ENCODE measurements at regions not wholly inside any gene's neighbourhood (a gene's known extent, or its start where the extent isn't known, plus 50 kb on each side); places are given as distances from the start of the nearest gene placed in this dataset.

DNA sequence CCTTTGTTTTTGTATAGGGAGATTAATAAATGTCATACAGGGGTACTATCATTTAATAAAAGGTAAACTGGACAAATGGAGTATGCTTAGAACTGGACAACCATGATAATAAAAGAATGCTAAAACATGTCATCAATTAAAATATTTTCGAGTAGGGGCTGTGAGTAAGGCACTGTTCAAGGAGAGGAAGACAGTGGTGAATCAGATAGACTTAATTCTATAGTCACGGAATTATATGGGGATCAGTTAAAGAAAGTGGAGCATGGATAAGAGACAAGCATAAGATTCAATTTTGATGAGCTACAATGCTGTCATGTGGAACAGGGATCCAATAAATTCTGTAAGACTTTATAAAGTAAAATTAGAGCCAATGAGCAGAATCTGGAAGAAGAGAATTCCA, 104.5 kb downstream of the HMHB1 start:
- Mint-ChIP-seq H3K36me3 (ENCODE audit: insufficient read depth in 1 of 3, low read depth in 3 of 3) (no peaks in the 10 kb centered on the region), H3K27ac (no peak overlapping the region), H3K27me3 (ENCODE audit: low read depth) (no peaks in the 10 kb centered on the region), H3K4me3 (no peak overlapping the region), H3K4me1 (no peaks in the 10 kb centered on the region), H3K9me3 (no peaks in the 10 kb centered on the region)
- H3K4me1 ChIP-seq (ENCODE audit: insufficient read depth, low read length) = no peaks in the 10 kb centered on the region; the same call in 1 of the 2 replicates
- H3K79me1 ChIP-seq (ENCODE audit: insufficient read depth, low read depth, low read length, poor library complexity, severe bottlenecking) = no peaks in the 10 kb centered on the region
- H2BK15ac ChIP-seq (ENCODE audit: low read depth, low read length) = no peak overlapping the region
- no peak for TF ChIP-seq CTCF (conservative IDR thresholded peaks at IDR 0.05)
- H3K9ac ChIP-seq (ENCODE audit: extremely low read depth, insufficient read length, low read length) = no peak overlapping the region
- H3T11ph ChIP-seq (ENCODE audit: low read length) = no peak overlapping the region
- H4K20me1 ChIP-seq (ENCODE audit: control insufficient read depth, insufficient read depth, insufficient read length) = no peaks in the 10 kb centered on the region
- H3K18ac ChIP-seq (ENCODE audit: insufficient read length, low read depth, low read length) = no peak overlapping the region
- DNase-seq = no peak
- H2BK20ac ChIP-seq (ENCODE audit: low read depth, low read length, poor library complexity, severe bottlenecking) = no peak overlapping the region
- H3K27ac ChIP-seq (ENCODE audit: insufficient read length, low read depth, low read length) = no peak overlapping the region
- no peaks in the 10 kb centered on the region for H3K79me2 ChIP-seq (ENCODE audit: insufficient read depth, low read length)
- no peak overlapping the region for H2AFZ ChIP-seq (ENCODE audit: low read length)
- no CpG with 5 or more reads among the region's 2 CpGs for WGBS (ENCODE audit: extremely low coverage, insufficient read length, low lambda C conversion rate)
- H3K23me2 ChIP-seq (ENCODE audit: insufficient read length, low read depth, low read length, poor library complexity, severe bottlenecking) = no peaks in the 10 kb centered on the region
- H3K14ac ChIP-seq (ENCODE audit: insufficient read depth, low read length) = no peak overlapping the region
- no peak overlapping the region for H2BK120ac ChIP-seq (ENCODE audit: low read depth, low read length, poor library complexity, severe bottlenecking)
- H3K4me2 ChIP-seq (ENCODE audit: insufficient read depth, insufficient read length, low read length) = no peak overlapping the region
- H4K5ac ChIP-seq (ENCODE audit: insufficient read length, low read depth, low read length) = no peak overlapping the region
- no peaks in the 10 kb centered on the region for H3K9me3 ChIP-seq (ENCODE audit: control insufficient read depth, low read depth, low read length)
- no peaks in the 10 kb centered on the region for H3K27me3 ChIP-seq (ENCODE audit: insufficient read depth, low read length)
- no peak overlapping the region for H3K4ac ChIP-seq (ENCODE audit: low read depth, low read length)
- H3K23ac ChIP-seq (ENCODE audit: insufficient read length, low read depth, low read length) = no peak overlapping the region
- no peak overlapping the region for H4K91ac ChIP-seq (ENCODE audit: insufficient read length, low read depth, low read length)
- no peak overlapping the region for H4K8ac ChIP-seq (replicated peaks; ENCODE audit: insufficient read length, low read depth, low read length)
- H2AK5ac ChIP-seq (ENCODE audit: insufficient read length, low read length) = no peak overlapping the region
- no peak overlapping the region for H2BK5ac ChIP-seq (ENCODE audit: insufficient read length, low read length)
- no peak overlapping the region for H3K56ac ChIP-seq (ENCODE audit: insufficient read length, low read depth, low read length)
- no peak overlapping the region for H2BK12ac ChIP-seq (ENCODE audit: insufficient read length, low read depth, low read length)
